ENCODE measurements at regions not wholly inside any gene's neighbourhood (a gene's known extent, or its start where the extent isn't known, plus 50 kb on each side); places are given as distances from the start of the nearest gene placed in this dataset.

DNA sequence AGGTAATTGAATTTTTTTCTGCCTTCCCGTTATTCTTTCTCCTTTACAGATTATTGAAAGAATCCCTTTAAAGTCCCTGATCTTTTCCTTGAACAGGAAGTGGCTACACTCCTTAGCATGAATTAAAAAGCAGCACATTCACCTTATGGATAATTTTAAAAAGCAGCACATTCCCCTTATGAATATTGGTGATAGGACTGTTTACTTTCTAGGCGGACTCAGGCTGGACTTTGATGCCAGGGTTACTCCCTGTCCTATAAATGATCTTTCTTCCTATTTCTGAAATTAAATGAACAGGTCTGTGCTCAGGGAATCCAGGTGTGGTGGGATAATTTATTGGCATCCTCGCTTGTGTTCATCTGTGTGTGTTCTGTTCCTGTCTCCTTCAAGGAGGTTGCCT lies 226.0 kb downstream of the DCDC2C start:
- TF ChIP-seq, protein P1, sequence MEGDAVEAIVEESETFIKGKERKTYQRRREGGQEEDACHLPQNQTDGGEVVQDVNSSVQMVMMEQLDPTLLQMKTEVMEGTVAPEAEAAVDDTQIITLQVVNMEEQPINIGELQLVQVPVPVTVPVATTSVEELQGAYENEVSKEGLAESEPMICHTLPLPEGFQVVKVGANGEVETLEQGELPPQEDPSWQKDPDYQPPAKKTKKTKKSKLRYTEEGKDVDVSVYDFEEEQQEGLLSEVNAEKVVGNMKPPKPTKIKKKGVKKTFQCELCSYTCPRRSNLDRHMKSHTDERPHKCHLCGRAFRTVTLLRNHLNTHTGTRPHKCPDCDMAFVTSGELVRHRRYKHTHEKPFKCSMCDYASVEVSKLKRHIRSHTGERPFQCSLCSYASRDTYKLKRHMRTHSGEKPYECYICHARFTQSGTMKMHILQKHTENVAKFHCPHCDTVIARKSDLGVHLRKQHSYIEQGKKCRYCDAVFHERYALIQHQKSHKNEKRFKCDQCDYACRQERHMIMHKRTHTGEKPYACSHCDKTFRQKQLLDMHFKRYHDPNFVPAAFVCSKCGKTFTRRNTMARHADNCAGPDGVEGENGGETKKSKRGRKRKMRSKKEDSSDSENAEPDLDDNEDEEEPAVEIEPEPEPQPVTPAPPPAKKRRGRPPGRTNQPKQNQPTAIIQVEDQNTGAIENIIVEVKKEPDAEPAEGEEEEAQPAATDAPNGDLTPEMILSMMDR (IDR thresholded peaks at IDR 0.05) = no peak
- no peak for TF ChIP-seq ZFX (IDR thresholded peaks at IDR 0.05; ENCODE audit: borderline replicate concordance)
